ENCODE measurements at regions not wholly inside any gene's neighbourhood (a gene's known extent, or its start where the extent isn't known, plus 50 kb on each side); places are given as distances from the start of the nearest gene placed in this dataset.
"Not testable (repeated sequence)": the region's sequence is repeated elsewhere in the genome, so short reads cannot be mapped to it uniquely, and the experiment has no call there.

GRCh38 chr14:105914738-105915385 is 388.5 kb downstream of the TMEM121 start:
- Mint-ChIP-seq H3K27me3 (no peaks in the 10 kb centered on the region), H3K9me3 (ENCODE audit: insufficient read depth) (no peaks in the 10 kb centered on the region), H3K4me3 (peak overlapping the region; percentile 72), H3K27ac (peak overlapping the region; percentile 78), H3K4me1 (peaks cover 16% of the 10 kb centered on the region)
- H3K36me3 ChIP-seq (replicated peaks in 1 of 2; ENCODE audit: control extremely low read depth in 1 of 2, control insufficient read depth in 1 of 2, extremely low read depth in 1 of 2, insufficient read depth in 2 of 2, low read length in 1 of 2), result peaks cover 0 to 4% of the 10 kb centered on the region in 2 experiments
- no peak for TF ChIP-seq CTCF (IDR thresholded peaks at IDR 0.05)
- no peak for TF ChIP-seq EZH2 (IDR thresholded peaks at IDR 0.05; ENCODE audit: borderline replicate concordance, insufficient read depth, low read depth, low read length, poor library complexity, severe bottlenecking)
- DNase-seq (no peak), ATAC-seq (ENCODE audit: low read depth) (peak; percentile 48)
- intact Hi-C loops (cut with micrococcal nuclease), result no loop called here
- WGBS (ENCODE audit: insufficient coverage), result 0% methylated on average over 1 of the region's 8 CpGs
- H3K4me1 ChIP-seq (ENCODE audit: control insufficient read depth in 2 of 2, insufficient read depth in 2 of 2, low read length in 2 of 2), result peaks cover 0 to 13% of the 10 kb centered on the region in 2 donors
- no peaks in the 10 kb centered on the region for H3K9me3 ChIP-seq (ENCODE audit: control extremely low read depth in 1 of 3, control insufficient read depth in 2 of 3, insufficient read depth in 1 of 3, low read length in 2 of 3)
- no peak overlapping the region for H2AFZ ChIP-seq (ENCODE audit: insufficient read depth, low read depth, low read length, poor library complexity, severe bottlenecking)
- peak overlapping the region in 2 of 5 experiments; percentile 17 to 57 for H3K4me3 ChIP-seq (ENCODE audit: control extremely low read depth in 1 of 5, extremely low read depth in 1 of 5, insufficient read depth in 1 of 5, low read depth in 2 of 5, low read length in 4 of 5)
- H3K9ac ChIP-seq (ENCODE audit: low read length), result no peak overlapping the region
- H4K20me1 ChIP-seq (ENCODE audit: control insufficient read depth, insufficient read depth, low read length, poor library complexity, severe bottlenecking), result peaks cover 14% of the 10 kb centered on the region
- peaks cover 12% of the 10 kb centered on the region for H3K79me2 ChIP-seq (ENCODE audit: control insufficient read depth, insufficient read depth, low read length)
- no peak overlapping the region for H3K4me2 ChIP-seq (replicated peaks; ENCODE audit: low read depth, low read length, poor library complexity, severe bottlenecking)
- ChIA-PET POLR2A (interaction anchor here (1.5 to 2.2 kb wide), 2 partner anchors 51 to 53 kb away, joined by 7 to 10 read pairs; no protein-coding TSS in a partner anchor), CTCF (no interaction called here)
- H3K27me3 ChIP-seq (replicated peaks in 1 of 4; ENCODE audit: control extremely low read depth in 1 of 4, control insufficient read depth in 3 of 4, insufficient read depth in 4 of 4, low read length in 3 of 4), result no peaks in the 10 kb centered on the region
- H3K27ac ChIP-seq (ENCODE audit: low read length in 2 of 2), result no peak overlapping the region

DNA sequence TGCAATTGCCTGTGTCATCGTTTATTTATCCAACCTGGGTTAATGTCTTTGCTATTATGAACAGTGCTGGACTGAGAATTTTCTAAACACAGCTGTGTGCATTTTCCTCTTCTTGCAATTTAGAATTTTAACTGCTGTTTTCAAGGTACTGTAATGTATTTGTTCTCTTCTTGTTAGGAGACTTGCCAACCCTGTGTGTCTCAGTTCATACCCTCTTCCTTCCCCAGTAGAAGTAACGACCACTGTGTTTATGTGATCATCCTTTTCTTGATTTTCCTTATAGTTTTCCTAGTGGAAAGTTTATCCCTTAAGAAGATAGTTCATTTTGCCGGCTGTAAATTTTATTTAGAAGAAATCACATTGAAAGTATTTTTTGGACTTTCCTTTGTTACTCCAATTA is 389.2 kb downstream of the TMEM121 start:
- CTCF ChIA-PET; ATAC-seq (ENCODE audit: low read depth); H3K4me1 ChIP-seq (ENCODE audit: control insufficient read depth in 2 of 2, insufficient read depth in 2 of 2, low read length in 2 of 2); H3K4me2 ChIP-seq (replicated peaks; ENCODE audit: low read depth, low read length, poor library complexity, severe bottlenecking); H3K27me3 ChIP-seq (replicated peaks in 1 of 4; ENCODE audit: control extremely low read depth in 1 of 4, control insufficient read depth in 3 of 4, insufficient read depth in 4 of 4, low read length in 3 of 4); H2AFZ ChIP-seq (ENCODE audit: insufficient read depth, low read depth, low read length, poor library complexity, severe bottlenecking); H3K9ac ChIP-seq (ENCODE audit: low read length); H3K9me3 Mint-ChIP-seq (ENCODE audit: insufficient read depth); H3K27ac ChIP-seq (ENCODE audit: low read length in 2 of 2); DNase-seq; intact Hi-C loops (cut with micrococcal nuclease); H3K36me3 ChIP-seq (replicated peaks in 1 of 2; ENCODE audit: control extremely low read depth in 1 of 2, control insufficient read depth in 1 of 2, extremely low read depth in 1 of 2, insufficient read depth in 2 of 2, low read length in 1 of 2); H3K27me3 Mint-ChIP-seq; H3K79me2 ChIP-seq (ENCODE audit: control insufficient read depth, insufficient read depth, low read length); H3K9me3 ChIP-seq (ENCODE audit: control extremely low read depth in 1 of 3, control insufficient read depth in 2 of 3, insufficient read depth in 1 of 3, low read length in 2 of 3): not testable (repeated sequence)
- H3K4me3 ChIP-seq (ENCODE audit: control extremely low read depth in 1 of 5, extremely low read depth in 1 of 5, insufficient read depth in 1 of 5, low read depth in 2 of 5, low read length in 4 of 5), result peak overlapping the region in 3 of 5 experiments; percentile 24 to 57 (median 37)
- WGBS (ENCODE audit: insufficient coverage), result no CpG with 5 or more reads among the region's 3 CpGs
- Mint-ChIP-seq H3K4me1 (peaks cover 13% of the 10 kb centered on the region), H3K27ac (peak overlapping the region; percentile 72), H3K4me3 (peak overlapping the region; percentile 72)
- POLR2A ChIA-PET, result interaction anchor here (1.5 to 2.2 kb wide), 2 partner anchors 52 to 54 kb away, joined by 7 to 10 read pairs; no protein-coding TSS in a partner anchor
- H4K20me1 ChIP-seq (ENCODE audit: control insufficient read depth, insufficient read depth, low read length, poor library complexity, severe bottlenecking), result peaks cover 14% of the 10 kb centered on the region

GRCh38 chr14:105917136-105917932 is 391.0 kb downstream of the TMEM121 start:
- peak overlapping the region; percentile 69 for H3K4me3 Mint-ChIP-seq
- intact Hi-C loops (cut with micrococcal nuclease), result not testable (repeated sequence)

More at GRCh38 chr14:105917136-105917932, 391.0 kb downstream of the TMEM121 start:
- H3K9me3 Mint-ChIP-seq (ENCODE audit: insufficient read depth); ATAC-seq (ENCODE audit: low read depth); H3K4me1 ChIP-seq (ENCODE audit: control insufficient read depth in 2 of 2, insufficient read depth in 2 of 2, low read length in 2 of 2); H3K9me3 ChIP-seq (ENCODE audit: control extremely low read depth in 1 of 3, control insufficient read depth in 2 of 3, insufficient read depth in 1 of 3, low read length in 2 of 3); H3K27me3 ChIP-seq (replicated peaks in 1 of 4; ENCODE audit: control extremely low read depth in 1 of 4, control insufficient read depth in 3 of 4, insufficient read depth in 4 of 4, low read length in 3 of 4); CTCF ChIA-PET; DNase-seq; H2AFZ ChIP-seq (ENCODE audit: insufficient read depth, low read depth, low read length, poor library complexity, severe bottlenecking); H3K36me3 ChIP-seq (replicated peaks in 1 of 2; ENCODE audit: control extremely low read depth in 1 of 2, control insufficient read depth in 1 of 2, extremely low read depth in 1 of 2, insufficient read depth in 2 of 2, low read length in 1 of 2); H3K79me2 ChIP-seq (ENCODE audit: control insufficient read depth, insufficient read depth, low read length); H3K27me3 Mint-ChIP-seq: not testable (repeated sequence)
- peak overlapping the region; percentile 78 for H3K27ac Mint-ChIP-seq
- H3K27ac ChIP-seq (ENCODE audit: low read length in 2 of 2), result peak overlapping the region; percentile 4 to 34
- peaks cover 13% of the 10 kb centered on the region for H3K4me1 Mint-ChIP-seq
- H3K4me3 ChIP-seq (ENCODE audit: control extremely low read depth in 1 of 5, extremely low read depth in 1 of 5, insufficient read depth in 1 of 5, low read depth in 2 of 5, low read length in 4 of 5), result peak overlapping the region in 4 of 5 experiments; percentile 37 to 57 (median 44)
- POLR2A ChIA-PET, result interaction anchor here (1.5 to 2.2 kb wide), 3 partner anchors 10 to 55 kb away, joined by 5 to 9 read pairs (median 6); no protein-coding TSS in a partner anchor
- peak overlapping the region; percentile 30 for H3K4me2 ChIP-seq (replicated peaks; ENCODE audit: low read depth, low read length, poor library complexity, severe bottlenecking)
- peaks cover 14% of the 10 kb centered on the region for H4K20me1 ChIP-seq (ENCODE audit: control insufficient read depth, insufficient read depth, low read length, poor library complexity, severe bottlenecking)
- WGBS (ENCODE audit: insufficient coverage), result 40% methylated on average over 16 of the region's 20 CpGs
- peak overlapping the region; percentile 45 for H3K9ac ChIP-seq (ENCODE audit: low read length)
